ENCODE measurements at regions not wholly inside any gene's neighbourhood (a gene's known extent, or its start where the extent isn't known, plus 50 kb on each side); places are given as distances from the start of the nearest gene placed in this dataset.
A peak's percentile ranks its signal among the peaks of the same experiment; 100 is the strongest.
"Not testable (repeated sequence)": the region's sequence is repeated elsewhere in the genome, so short reads cannot be mapped to it uniquely, and the experiment has no call there.

- no peak for DNase-seq
Observed at GRCh38 chr16:75837681-75838080, 111.4 kb upstream of the CPHXL start.

GRCh38 chr16:75841517-75841916, 115.2 kb upstream of the CPHXL start:
- no peak for DNase-seq

GRCh38 chr16:75847172-75847571, 120.9 kb upstream of the CPHXL start:
- DNase-seq = no peak

GRCh38 chr16:75854152-75854551, 127.9 kb upstream of the CPHXL start:
- DNase-seq = no peak

- peak; percentile 87 for DNase-seq
Observed at GRCh38 chr16:75860326-75861053, 134.2 kb upstream of the CPHXL start.

GRCh38 chr16:75861311-75862097, 135.2 kb upstream of the CPHXL start:
- no peak for DNase-seq

- no peak for DNase-seq
Observed at GRCh38 chr16:75862098-75862386, 135.8 kb upstream of the CPHXL start.

GRCh38 chr16:75864243-75864642, 138.0 kb upstream of the CPHXL start:
- DNase-seq = no peak

GRCh38 chr16:75865736-75866135, 139.4 kb upstream of the CPHXL start:
- no peak for DNase-seq

- no peak for DNase-seq
Observed at GRCh38 chr16:75868636-75869632, 142.6 kb upstream of the CPHXL start.

- DNase-seq = not testable (repeated sequence)
Observed at GRCh38 chr16:75881280-75881679, 155.0 kb upstream of the CPHXL start.

- no peak for DNase-seq
Observed at GRCh38 chr16:75899163-75899562, 172.9 kb upstream of the CPHXL start.

GRCh38 chr16:75908331-75909117, 182.2 kb upstream of the CPHXL start:
- no peak for DNase-seq

GRCh38 chr16:75909746-75910145, 183.5 kb upstream of the CPHXL start:
- no peak for DNase-seq

GRCh38 chr16:75911896-75912295, 185.6 kb upstream of the CPHXL start:
- no peak for DNase-seq

GRCh38 chr16:75913958-75914357, 187.7 kb upstream of the CPHXL start:
- DNase-seq = no peak

- no peak for DNase-seq
Observed at GRCh38 chr16:75916451-75916850, 190.2 kb upstream of the CPHXL start.

GRCh38 chr16:75918109-75918508, 191.8 kb upstream of the CPHXL start:
- DNase-seq = no peak

- no peak for DNase-seq
Observed at GRCh38 chr16:75919664-75920063, 193.4 kb upstream of the CPHXL start.

- no peak for DNase-seq
Observed at GRCh38 chr16:75921281-75921680, 195.0 kb upstream of the CPHXL start.

- no peak for DNase-seq
Observed at GRCh38 chr16:75922250-75922649, 196.0 kb upstream of the CPHXL start.

GRCh38 chr16:75924397-75924796, 198.1 kb upstream of the CPHXL start:
- DNase-seq = no peak

GRCh38 chr16:75927810-75928209, 201.5 kb upstream of the CPHXL start:
- no peak for DNase-seq
